PC-9 (cell line): ENCODE measurements at regions not wholly inside any gene's neighbourhood (a gene's known extent, or its start where the extent isn't known, plus 50 kb on each side); places are given as distances from the start of the nearest gene placed in this dataset.
"Not testable (repeated sequence)": the region's sequence is repeated elsewhere in the genome, so short reads cannot be mapped to it uniquely, and the experiment has no call there.

Experiments
- BruUV-seq: library from RNA; stranded (reverse); fragments of 400-500 nt; replicated peaks from 2 replicates; lab custom pipeline; 2021; lab: Mats Ljungman, UMichigan
- CTCF ChIA-PET: fragments of 300-600 bp; sonication (Branson Sonifier 250); formaldehyde crosslinking; loops from one replicate; lab custom pipeline; 2022; ENCODE audit warnings: antibody characterized with exemption; lab: Charles Lee
- POLR2A ChIA-PET: fragments of 300-600 bp; sonication (Branson Sonifier 250); formaldehyde crosslinking; loops from one replicate; lab custom pipeline; 2022; ENCODE audit warnings: antibody characterized with exemption; ENCODE audit not compliant: unreplicated experiment; lab: Charles Lee
- DNase-seq, 2 experiments: peaks; one replicate each; pipeline versions ENCODE4 v3.0.0 to v3.0.0-alpha.2; 2015 to 2022; ENCODE audit warnings: mixed read lengths in 1 of 2
- H2AFZ ChIP-seq: fragments of 200-600 bp; sonication (generic); 2 replicates; pipeline ENCODE4 v1.8.1; 2017; ENCODE audit warnings: antibody characterized with exemption
- H3F3A ChIP-seq: fragments of 200-600 bp; sonication (generic); 2 replicates; pipeline ENCODE4 v1.8.1; 2017; ENCODE audit warnings: antibody characterized with exemption, mild to moderate bottlenecking, low read depth; ENCODE audit not compliant: insufficient read depth
- H3K27ac ChIP-seq: fragments of 200-600 bp; sonication (generic); 2 replicates; pipeline ENCODE4 v1.6.1; 2016; ENCODE audit warnings: mixed run types
- H3K27me3 ChIP-seq: fragments of 200-600 bp; sonication (generic); 2 replicates; pipeline ENCODE4 v1.6.1; 2016; ENCODE audit warnings: low read depth, mixed run types; ENCODE audit not compliant: insufficient read depth
- H3K36me3 ChIP-seq: fragments of 200-600 bp; sonication (generic); 2 replicates; pipeline ENCODE4 v1.6.1; 2016; ENCODE audit warnings: low read depth, mixed run types
- H3K4me1 ChIP-seq: fragments of 200-600 bp; sonication (generic); replicated peaks from 2 replicates; pipeline ENCODE4 v1.6.1; 2016; ENCODE audit warnings: mixed run types; ENCODE audit not compliant: insufficient read depth
- H3K4me2 ChIP-seq: fragments of 200-600 bp; sonication (generic); 2 replicates; pipeline ENCODE4 v1.6.1; 2017; ENCODE audit warnings: mixed run types
- H3K4me3 ChIP-seq: fragments of 200-600 bp; sonication (generic); 2 replicates; pipeline ENCODE4 v1.6.1; 2016; ENCODE audit warnings: mixed run types
- H3K79me2 ChIP-seq: fragments of 200-600 bp; sonication (generic); 2 replicates; pipeline ENCODE4 v1.6.1; 2017; ENCODE audit warnings: low read depth, mixed run types
- H3K9me2 ChIP-seq: fragments of 200-600 bp; sonication (generic); 2 replicates; pipeline ENCODE4 v1.8.1; 2017; ENCODE audit warnings: mild to moderate bottlenecking; ENCODE audit not compliant: insufficient read depth
- H3K9me3 ChIP-seq: fragments of 200-600 bp; sonication (generic); 2 replicates; pipeline ENCODE4 v1.8.1; 2016; ENCODE audit warnings: low read depth; ENCODE audit not compliant: insufficient read depth
- H4K20me1 ChIP-seq: fragments of 200-600 bp; sonication (generic); 2 replicates; pipeline ENCODE4 v1.8.1; 2017; ENCODE audit not compliant: insufficient read depth
- EZH2 ChIP-seq: fragments of 200-600 bp; sonication (generic); IDR thresholded peaks from 2 replicates; pipeline ENCODE4 v1.8.0; 2017; ENCODE audit warnings: antibody characterized with exemption, low read depth
- intact Hi-C: fragments of 100-400 bp; cut with micrococcal nuclease; formaldehyde crosslinking; loops from one replicate; pipeline ENCODE4 v1.10.0; 2022; ENCODE audit not compliant: unreplicated experiment
- TF ChIP-seq, protein P1 (sequence below): fragments of 200-600 bp; sonication (generic); conservative IDR thresholded peaks from 2 replicates; pipeline ENCODE4 v1.6.1; 2017; ENCODE audit warnings: mixed run types, antibody characterized with exemption, mild to moderate bottlenecking, moderate library complexity

DNA sequence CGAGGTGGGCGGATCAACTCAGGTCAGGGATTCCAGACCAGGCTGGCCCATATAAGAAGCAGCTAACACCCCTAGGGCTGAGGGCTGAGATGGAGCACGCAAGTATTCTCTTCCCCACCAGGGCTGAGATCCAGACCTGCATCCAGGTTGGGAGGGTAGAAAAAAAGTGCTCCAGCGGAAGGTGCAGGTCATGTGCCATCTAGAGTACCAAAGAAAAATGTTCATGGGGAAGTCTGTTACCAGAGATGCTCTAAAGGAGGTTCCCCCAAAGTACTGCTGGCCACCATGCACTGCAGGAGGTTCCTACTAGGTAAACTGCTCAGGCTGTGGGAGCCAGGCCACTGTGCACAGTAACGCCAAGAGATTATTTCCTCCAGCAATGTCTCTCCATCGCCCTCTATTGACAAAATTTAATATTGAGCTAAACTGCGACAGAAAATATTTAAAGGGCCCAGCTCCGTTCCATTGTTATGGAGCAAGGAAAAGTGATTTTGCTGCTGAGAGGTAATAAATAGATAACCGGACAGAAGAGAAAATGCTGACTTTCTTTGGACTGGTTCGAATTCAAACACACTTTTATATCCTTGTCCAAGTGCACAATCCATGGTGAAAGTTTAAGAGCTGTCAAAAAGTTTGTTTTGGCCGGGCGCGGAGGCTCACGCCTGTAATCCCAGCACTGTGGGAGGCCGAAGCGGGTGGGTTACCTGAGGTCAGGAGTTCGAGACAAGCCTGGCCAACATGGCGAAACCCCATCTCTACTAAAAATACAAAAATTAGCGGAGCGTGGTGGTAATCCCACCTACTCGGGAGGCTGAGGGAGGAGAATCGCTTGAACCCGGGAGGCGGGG, 159.9 kb downstream of the OR2B2 start:
- H2AFZ ChIP-seq, result peak overlapping the region; percentile 92
- H3F3A ChIP-seq, result peaks cover 11% of the 10 kb centered on the region
- no peaks in the 10 kb centered on the region for H3K9me2 ChIP-seq
- DNase-seq, result peak; percentile 55 to 76
- no peaks in the 10 kb centered on the region for H3K9me3 ChIP-seq
- no peaks in the 10 kb centered on the region for H3K27me3 ChIP-seq
- H3K36me3 ChIP-seq, result no peaks in the 10 kb centered on the region
- peak overlapping the region; percentile 27; the same call in 1 of the 2 replicates for H3K27ac ChIP-seq
- no peaks in the 10 kb centered on the region for H4K20me1 ChIP-seq
- H3K4me1 ChIP-seq, result peaks cover 8% of the 10 kb centered on the region; the same call in 1 of the 2 replicates
- BruUV-seq, result TSS peak; percentile 77
- ChIA-PET CTCF (interaction anchor here (0.5 to 1.2 kb wide), 23 partner anchors 13 to 591 kb away, joined by 3 to 22 read pairs (median 4); partner anchors contain the start of genes POM121L2 and ZNF391), POLR2A (interaction anchor here (0.5 to 1.0 kb wide), 9 partner anchors 43 to 1536 kb away, joined by 3 to 10 read pairs (median 6); a partner anchor contains a TSS)
- H3K4me3 ChIP-seq, result peak overlapping the region; percentile 73
- TF ChIP-seq, protein P1, sequence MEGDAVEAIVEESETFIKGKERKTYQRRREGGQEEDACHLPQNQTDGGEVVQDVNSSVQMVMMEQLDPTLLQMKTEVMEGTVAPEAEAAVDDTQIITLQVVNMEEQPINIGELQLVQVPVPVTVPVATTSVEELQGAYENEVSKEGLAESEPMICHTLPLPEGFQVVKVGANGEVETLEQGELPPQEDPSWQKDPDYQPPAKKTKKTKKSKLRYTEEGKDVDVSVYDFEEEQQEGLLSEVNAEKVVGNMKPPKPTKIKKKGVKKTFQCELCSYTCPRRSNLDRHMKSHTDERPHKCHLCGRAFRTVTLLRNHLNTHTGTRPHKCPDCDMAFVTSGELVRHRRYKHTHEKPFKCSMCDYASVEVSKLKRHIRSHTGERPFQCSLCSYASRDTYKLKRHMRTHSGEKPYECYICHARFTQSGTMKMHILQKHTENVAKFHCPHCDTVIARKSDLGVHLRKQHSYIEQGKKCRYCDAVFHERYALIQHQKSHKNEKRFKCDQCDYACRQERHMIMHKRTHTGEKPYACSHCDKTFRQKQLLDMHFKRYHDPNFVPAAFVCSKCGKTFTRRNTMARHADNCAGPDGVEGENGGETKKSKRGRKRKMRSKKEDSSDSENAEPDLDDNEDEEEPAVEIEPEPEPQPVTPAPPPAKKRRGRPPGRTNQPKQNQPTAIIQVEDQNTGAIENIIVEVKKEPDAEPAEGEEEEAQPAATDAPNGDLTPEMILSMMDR, result peak; percentile 88
- no peak for TF ChIP-seq EZH2
- no peaks in the 10 kb centered on the region for H3K79me2 ChIP-seq
- peak overlapping the region; percentile 78 for H3K4me2 ChIP-seq
- intact Hi-C loops, result loop anchor here (1.0 to 5.0 kb wide), 5 partner anchors 64 to 564 kb away; partner anchors contain the start of gene ZNF184

DNA sequence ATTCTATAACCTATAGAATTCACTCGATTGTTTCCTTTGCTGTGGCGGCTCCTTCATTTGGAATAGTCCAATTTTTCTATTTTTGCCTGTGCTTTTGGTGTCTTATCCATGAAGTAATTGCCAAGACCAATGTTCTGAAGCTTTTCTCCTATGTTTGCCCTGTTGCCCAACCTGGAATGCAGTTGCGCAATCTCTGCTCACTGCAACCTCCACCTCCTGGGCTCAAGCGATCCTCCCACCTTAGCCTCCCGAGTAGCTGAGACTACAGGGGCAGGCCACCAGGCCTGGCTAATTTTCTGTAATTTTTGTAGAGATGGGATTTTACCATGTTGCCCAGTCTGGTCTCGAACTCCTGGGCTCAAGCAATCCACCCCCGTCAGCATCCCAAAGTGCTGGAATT, 163.5 kb downstream of the OR2B2 start:
- BruUV-seq, result no TSS peak

DNA sequence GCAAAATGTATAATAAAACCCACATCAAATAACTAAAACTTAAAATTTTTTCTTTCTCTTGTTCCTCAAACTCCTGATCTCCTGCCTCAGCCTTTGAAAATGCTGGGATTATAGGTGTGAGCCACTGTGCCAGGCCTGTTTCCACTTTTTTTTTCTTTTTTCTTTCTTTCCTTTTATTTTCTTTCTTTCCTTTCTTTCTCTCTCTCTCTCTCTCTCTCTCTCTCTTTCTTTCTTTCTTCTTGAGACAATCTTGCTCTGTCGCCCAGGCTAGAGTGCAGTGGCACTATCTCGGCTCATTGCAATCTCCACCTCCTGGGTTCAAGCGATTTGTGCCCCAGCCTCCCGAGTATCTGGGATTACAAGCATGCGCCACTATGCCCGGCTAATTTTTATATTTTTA, 164.6 kb downstream of the OR2B2 start:
- Histone ChIP-seq H2AFZ (no peak overlapping the region), H3K9me3 (no peaks in the 10 kb centered on the region), H3K27me3 (no peaks in the 10 kb centered on the region), H3K4me2 (no peak overlapping the region), H3K36me3 (no peaks in the 10 kb centered on the region), H3K4me1 (no peaks in the 10 kb centered on the region), H3K79me2 (no peaks in the 10 kb centered on the region), H3K27ac (no peak overlapping the region), H4K20me1 (no peaks in the 10 kb centered on the region), H3F3A (peaks cover 5% of the 10 kb centered on the region), H3K4me3 (no peak overlapping the region), H3K9me2 (no peaks in the 10 kb centered on the region)
- BruUV-seq, result no TSS peak
- ChIA-PET POLR2A (no interaction called here), CTCF (no interaction called here)
- no peak for DNase-seq
- TF ChIP-seq, protein P1, result no peak
- no peak for TF ChIP-seq EZH2
- intact Hi-C loops, result no loop called here

More for the DNA sequence above, 163.5 kb downstream of the OR2B2 start:
- Histone ChIP-seq H3K36me3 (no peaks in the 10 kb centered on the region), H3K9me3 (no peaks in the 10 kb centered on the region), H3K9me2 (no peaks in the 10 kb centered on the region), H3K27ac (no peak overlapping the region), H3K27me3 (no peaks in the 10 kb centered on the region), H3F3A (peaks cover 5% of the 10 kb centered on the region), H3K4me1 (no peaks in the 10 kb centered on the region), H2AFZ (no peak overlapping the region), H3K4me2 (no peak overlapping the region), H3K4me3 (no peak overlapping the region), H3K79me2 (no peaks in the 10 kb centered on the region), H4K20me1 (no peaks in the 10 kb centered on the region)
- TF ChIP-seq, protein P1, result no peak
- no peak for TF ChIP-seq EZH2
- ChIA-PET POLR2A (no interaction called here), CTCF (no interaction called here)
- intact Hi-C loops, result no loop called here
- DNase-seq, result no peak

DNA sequence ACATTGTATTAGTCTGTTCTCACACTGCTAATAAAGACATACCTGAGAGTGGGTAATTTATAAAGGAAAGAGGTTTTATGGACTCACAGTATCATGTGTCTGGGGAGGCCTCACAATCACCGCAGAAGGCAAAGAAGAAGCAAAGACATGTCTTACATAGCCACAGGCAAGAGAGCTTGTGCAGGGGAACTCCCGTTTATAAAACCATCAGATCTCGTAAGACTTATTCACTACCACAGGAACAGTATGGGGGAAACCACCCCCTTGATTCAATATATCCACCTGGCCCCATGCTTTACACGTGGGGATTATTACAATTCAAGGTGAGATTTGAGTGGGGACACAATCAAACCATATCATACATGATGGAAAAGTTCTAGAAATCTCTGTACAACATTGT, 165.3 kb downstream of the OR2B2 start:
- H3K4me2 ChIP-seq, H2AFZ ChIP-seq, H4K20me1 ChIP-seq, H3K9me2 ChIP-seq, intact Hi-C loops, H3K27me3 ChIP-seq, H3F3A ChIP-seq, H3K9me3 ChIP-seq, H3K36me3 ChIP-seq, H3K4me3 ChIP-seq, BruUV-seq, CTCF ChIA-PET, DNase-seq, H3K4me1 ChIP-seq, H3K27ac ChIP-seq, POLR2A ChIA-PET, H3K79me2 ChIP-seq: not testable (repeated sequence)
